Sigmoid colon (tissue), 6 donors: ENCODE measurements at regions not wholly inside any gene's neighbourhood (a gene's known extent, or its start where the extent isn't known, plus 50 kb on each side); places are given as distances from the start of the nearest gene placed in this dataset.

ENCODE experiments used
- DNase-seq: peaks from one replicate; pipeline ENCODE4 v3.0.0-alpha.2; 2019
- H3K27ac ChIP-seq, 4 donors: fragments of 200-600 bp; sonication (generic); one replicate each; pipeline ENCODE4 v1.5.1; 2016 to 2019; ENCODE audit warnings: mild to moderate bottlenecking in 1 of 4
- H3K27me3 ChIP-seq, 3 donors: fragments of 200-600 bp; sonication (generic); one replicate each; pipeline ENCODE4 v1.5.1; 2019; ENCODE audit warnings: mild to moderate bottlenecking in 1 of 3
- H3K36me3 ChIP-seq, 4 donors: fragments of 200-600 bp; sonication (generic); one replicate each; pipeline ENCODE4 v1.5.1; 2016 to 2019
- H3K4me1 ChIP-seq, 4 donors: fragments of 200-600 bp; sonication (generic); one replicate each; pipeline ENCODE4 v1.5.1; 2017 to 2019
- H3K4me3 ChIP-seq, 4 donors: fragments of 200-600 bp; sonication (generic); one replicate each; pipeline ENCODE4 v1.5.1; 2017 to 2019; ENCODE audit warnings: mild to moderate bottlenecking in 2 of 4, moderate library complexity in 1 of 4
- H3K9me3 ChIP-seq, 4 donors: fragments of 200-600 bp in 3 of 4; sonication (generic) in 3 of 4; one replicate each; pipeline versions ENCODE4 v1.5.1 to v1.6.1; 2013 to 2019
- CTCF ChIP-seq, 4 experiments: fragments of 450-650 bp in 3 of 4; fragments of 200-600 bp in 1 of 4; IDR thresholded peaks; one replicate each; pipeline ENCODE4 v1.5.1; 2016 to 2019; ENCODE audit warnings: antibody characterized with exemption in 4 of 4, mild to moderate bottlenecking in 3 of 4, moderate library complexity in 2 of 4
- EP300 ChIP-seq, 4 donors: sonication (generic); formaldehyde crosslinking; IDR thresholded peaks; one replicate each; pipeline ENCODE4 v1.6.1; 2017; ENCODE audit warnings: antibody characterized with exemption in 4 of 4
- POLR2A ChIP-seq, 2 donors: fragments of 450-650 bp; IDR thresholded peaks; one replicate each; pipeline ENCODE4 v1.6.1; 2016; ENCODE audit warnings: antibody characterized with exemption in 2 of 2, mild to moderate bottlenecking in 2 of 2, moderate library complexity in 2 of 2
- POLR2AphosphoS5 ChIP-seq, 4 donors: sonication (generic); formaldehyde crosslinking; IDR thresholded peaks; one replicate each; pipeline ENCODE4 v1.6.1; 2017; ENCODE audit warnings: antibody characterized with exemption in 4 of 4
- WGBS, 2 donors: extraction: QIAGEN DNeasy Blood & Tissue Kit; methylation state at CpG; one replicate each; pipeline ENCODE4 v1.1.7; 2013; 5-methylcytosine and 5-hydroxymethylcytosine counted together
- intact Hi-C: fragments of 100-400 bp; cut with DNase I; formaldehyde crosslinking; loops from one replicate; pipeline ENCODE4 v1.15.1; 2023
- donor health status: healthy with polysubstance abuse.
- donor health status: healthy.

DNA sequence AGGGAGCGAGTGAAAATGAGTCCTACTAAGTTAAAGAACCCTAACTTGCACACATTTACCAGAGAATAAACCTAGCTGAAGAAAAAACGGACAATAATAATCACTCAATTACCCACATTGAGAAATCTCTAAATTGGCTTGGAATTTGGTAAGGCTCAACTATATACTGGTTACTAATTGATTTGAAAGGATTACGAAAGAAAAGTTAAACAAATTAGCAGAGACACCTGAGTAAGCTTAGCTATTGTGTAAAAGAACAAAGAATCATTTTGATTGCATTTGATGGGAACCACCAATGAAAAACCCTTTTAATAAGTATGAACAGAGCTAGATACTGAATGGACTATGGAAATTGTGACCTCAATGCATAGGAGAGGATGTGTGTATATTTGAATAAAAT lies 118.6 kb upstream of the ADGRF1 start:
- intact Hi-C loops: no loop called here
- H3K27ac ChIP-seq: no peak overlapping the region
- peaks cover 0 to 20% (median 15%) of the 10 kb centered on the region in 4 donors for H3K4me1 ChIP-seq
- no peak overlapping the region for H3K4me3 ChIP-seq
- DNase-seq: no peak
- H3K27me3 ChIP-seq: no peaks in the 10 kb centered on the region
- TF ChIP-seq CTCF (IDR thresholded peaks at IDR 0.05) (no peak), POLR2A (IDR thresholded peaks at IDR 0.05) (no peak), POLR2AphosphoS5 (IDR thresholded peaks at IDR 0.05) (no peak), EP300 (IDR thresholded peaks at IDR 0.05) (no peak)
- H3K9me3 ChIP-seq: no peaks in the 10 kb centered on the region
- 51 to 78% methylated on average over 3 of the region's 3 CpGs for WGBS, 2 donors
- no peaks in the 10 kb centered on the region for H3K36me3 ChIP-seq

GRCh38 chr6:47159763-47160162 lies 117.6 kb upstream of the ADGRF1 start:
- Histone ChIP-seq H3K4me3 (no peak overlapping the region), H3K36me3 (no peaks in the 10 kb centered on the region), H3K27ac (no peak overlapping the region), H3K4me1 (peaks cover 0 to 18% (median 15%) of the 10 kb centered on the region in 4 donors), H3K27me3 (no peaks in the 10 kb centered on the region), H3K9me3 (no peaks in the 10 kb centered on the region)
- 83 to 89% methylated on average over 5 of the region's 5 CpGs for WGBS, 2 donors
- intact Hi-C loops: no loop called here
- DNase-seq: no peak
- TF ChIP-seq POLR2A (IDR thresholded peaks at IDR 0.05) (no peak), POLR2AphosphoS5 (IDR thresholded peaks at IDR 0.05) (no peak), CTCF (IDR thresholded peaks at IDR 0.05) (no peak), EP300 (IDR thresholded peaks at IDR 0.05) (no peak)

DNA sequence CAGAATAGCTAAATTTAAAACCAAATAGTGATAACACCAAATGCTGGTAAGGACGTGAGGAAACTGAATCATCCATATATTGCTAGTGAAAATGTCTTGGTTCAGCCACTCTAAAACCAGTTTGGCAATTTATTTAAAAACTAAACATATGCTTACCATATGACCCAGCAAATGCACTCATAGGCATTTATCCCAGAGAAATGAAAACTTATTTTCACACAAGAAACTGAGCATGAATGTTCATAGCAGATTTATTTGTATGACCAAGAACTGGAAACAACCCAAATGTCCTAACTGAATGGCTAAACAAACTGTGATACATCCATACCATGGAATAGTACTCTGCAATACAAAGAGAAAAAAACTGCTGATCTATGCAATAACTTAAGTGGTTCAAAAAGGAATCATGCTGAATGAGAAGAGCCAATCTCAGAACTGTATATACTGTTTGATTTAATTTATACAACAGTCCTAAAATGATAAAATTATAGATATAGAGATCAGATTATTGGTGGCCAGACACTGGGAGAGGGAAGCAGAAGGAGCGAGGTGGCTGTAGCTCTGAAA lies 115.6 kb upstream of the ADGRF1 start:
- WGBS, 2 donors: 47 to 49% methylated on average over 2 of the region's 2 CpGs
- DNase-seq: no peak

DNA sequence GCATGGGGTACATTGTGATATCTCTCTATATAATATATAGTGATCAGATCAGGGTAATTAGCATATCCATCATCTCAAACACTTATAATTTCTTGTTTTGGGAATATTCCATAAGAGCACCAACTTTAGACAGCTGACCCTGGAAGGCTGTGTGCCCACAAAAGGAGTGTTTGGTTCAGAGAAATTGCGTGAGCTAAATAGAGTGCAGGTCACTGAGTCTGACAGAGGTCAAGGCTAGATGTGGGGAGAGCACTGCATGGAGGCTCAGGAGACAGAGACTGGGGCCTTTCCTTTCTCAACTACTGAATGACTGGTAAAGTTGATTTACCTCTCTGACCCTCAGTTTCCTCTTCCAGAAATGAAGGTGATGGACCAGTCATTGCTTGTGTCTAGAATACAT lies 114.9 kb upstream of the ADGRF1 start:
- no peaks in the 10 kb centered on the region for H3K4me1 ChIP-seq
- H3K27me3 ChIP-seq: no peaks in the 10 kb centered on the region
- no peaks in the 10 kb centered on the region for H3K9me3 ChIP-seq
- no peak for TF ChIP-seq EP300 (IDR thresholded peaks at IDR 0.05)
- TF ChIP-seq CTCF (IDR thresholded peaks at IDR 0.05): no peak
- TF ChIP-seq POLR2AphosphoS5 (IDR thresholded peaks at IDR 0.05): no peak
- TF ChIP-seq POLR2A (IDR thresholded peaks at IDR 0.05): no peak
- no peak overlapping the region for H3K4me3 ChIP-seq
- H3K36me3 ChIP-seq: no peaks in the 10 kb centered on the region
- intact Hi-C loops: no loop called here
- no peak overlapping the region for H3K27ac ChIP-seq
- DNase-seq: no peak
- WGBS, 2 donors: 96 to 97% methylated on average over 1 of the region's 1 CpG

More for the DNA sequence above, 115.6 kb upstream of the ADGRF1 start:
- H3K27me3 ChIP-seq: no peaks in the 10 kb centered on the region
- no peaks in the 10 kb centered on the region for H3K9me3 ChIP-seq
- intact Hi-C loops: no loop called here
- no peak overlapping the region for H3K27ac ChIP-seq
- H3K4me1 ChIP-seq: peaks cover 0 to under 1% (median 0%) of the 10 kb centered on the region in 4 donors
- no peak overlapping the region for H3K4me3 ChIP-seq
- no peak for TF ChIP-seq EP300 (IDR thresholded peaks at IDR 0.05)
- TF ChIP-seq CTCF (IDR thresholded peaks at IDR 0.05): no peak
- no peak for TF ChIP-seq POLR2AphosphoS5 (IDR thresholded peaks at IDR 0.05)
- no peak for TF ChIP-seq POLR2A (IDR thresholded peaks at IDR 0.05)
- no peaks in the 10 kb centered on the region for H3K36me3 ChIP-seq

- Histone ChIP-seq H3K27ac (no peak overlapping the region), H3K27me3 (no peaks in the 10 kb centered on the region), H3K4me3 (no peak overlapping the region), H3K9me3 (no peaks in the 10 kb centered on the region), H3K36me3 (no peaks in the 10 kb centered on the region), H3K4me1 (no peaks in the 10 kb centered on the region)
- 86 to 88% methylated on average over 4 of the region's 4 CpGs for WGBS, 2 donors
- DNase-seq: no peak
- intact Hi-C loops: no loop called here
- TF ChIP-seq EP300 (IDR thresholded peaks at IDR 0.05) (no peak), POLR2A (IDR thresholded peaks at IDR 0.05) (no peak), CTCF (IDR thresholded peaks at IDR 0.05) (no peak), POLR2AphosphoS5 (IDR thresholded peaks at IDR 0.05) (no peak)
These were observed 114.1 kb upstream of the ADGRF1 start for GRCh38 chr6:47156196-47156595.
